GM23248 (cell line): ENCODE measurements at regions not wholly inside any gene's neighbourhood (a gene's known extent, or its start where the extent isn't known, plus 50 kb on each side); places are given as distances from the start of the nearest gene placed in this dataset.

Experiments
- DNase-seq: peaks from one replicate; pipeline ENCODE4 v3.0.0-alpha.2; 2015
- H2AFZ ChIP-seq: fragments of 200-600 bp; sonication (generic); 2 replicates; pipeline ENCODE4 v1.6.1; 2016; ENCODE audit warnings: antibody characterized with exemption
- H3F3A ChIP-seq: fragments of 200-600 bp; sonication (generic); 2 replicates; pipeline ENCODE4 v1.6.1; 2016; ENCODE audit warnings: mild to moderate bottlenecking, antibody characterized with exemption, mixed run types; ENCODE audit not compliant: insufficient read depth
- H3K27ac ChIP-seq: fragments of 200-600 bp; sonication (generic); 2 replicates; pipeline ENCODE4 v1.5.1; 2016; ENCODE audit warnings: mild to moderate bottlenecking
- H3K27me3 ChIP-seq: fragments of 200-600 bp; sonication (generic); replicated peaks from 2 replicates; pipeline ENCODE4 v1.6.1; 2016; ENCODE audit warnings: mild to moderate bottlenecking; ENCODE audit not compliant: insufficient read depth
- H3K36me3 ChIP-seq: fragments of 200-600 bp; sonication (generic); 2 replicates; pipeline ENCODE4 v1.6.1; 2016; ENCODE audit warnings: low read depth, mild to moderate bottlenecking
- H3K4me1 ChIP-seq: fragments of 200-600 bp; sonication (generic); 2 replicates; pipeline ENCODE4 v1.6.1; 2016; ENCODE audit warnings: mild to moderate bottlenecking; ENCODE audit not compliant: insufficient read depth
- H3K4me2 ChIP-seq: fragments of 200-600 bp; sonication (generic); one replicate; pipeline ENCODE4 v1.6.1; 2016; ENCODE audit warnings: mild to moderate bottlenecking; ENCODE audit not compliant: unreplicated experiment
- H3K4me3 ChIP-seq: fragments of 200-600 bp; sonication (generic); 2 replicates; pipeline ENCODE4 v1.5.1; 2016; ENCODE audit warnings: mild to moderate bottlenecking
- H3K79me2 ChIP-seq: fragments of 200-600 bp; sonication (generic); 2 replicates; pipeline ENCODE4 v1.6.1; 2016; ENCODE audit warnings: mild to moderate bottlenecking; ENCODE audit not compliant: insufficient read depth
- H3K9ac ChIP-seq: fragments of 200-600 bp; sonication (generic); 2 replicates; pipeline ENCODE4 v1.6.1; 2016; ENCODE audit warnings: mild to moderate bottlenecking
- H3K9me2 ChIP-seq: fragments of 200-600 bp; sonication (generic); 2 replicates; pipeline ENCODE4 v1.6.1; 2016; ENCODE audit warnings: mixed run types, mild to moderate bottlenecking, moderate library complexity; ENCODE audit not compliant: insufficient read depth
- H3K9me3 ChIP-seq: fragments of 200-600 bp; sonication (generic); one replicate; pipeline ENCODE4 v1.6.1; 2017; ENCODE audit warnings: low read depth
- H4K20me1 ChIP-seq: fragments of 200-600 bp; sonication (generic); 2 replicates; pipeline ENCODE4 v1.6.0; 2016; ENCODE audit not compliant: insufficient read depth
- EZH2 ChIP-seq: fragments of 200-600 bp; sonication (generic); IDR thresholded peaks from 2 replicates; pipeline ENCODE4 v1.6.1; 2018; ENCODE audit warnings: antibody characterized with exemption, mild to moderate bottlenecking; ENCODE audit not compliant: insufficient read depth, poor library complexity, severe bottlenecking
- EZH2phosphoT487 ChIP-seq: fragments of 200-600 bp; sonication (generic); IDR thresholded peaks from 2 replicates; pipeline ENCODE4 v1.6.1; 2018; ENCODE audit warnings: antibody characterized with exemption, moderate library complexity, mild to moderate bottlenecking, low read depth; ENCODE audit not compliant: insufficient read depth
- WGBS, 2 experiments: methylation state at CpG; one replicate each; pipeline ENCODE4 v1.1.6; 2015 to 2017; ENCODE audit warnings: low lambda C conversion rate in 2 of 2, low coverage in 1 of 2; ENCODE audit errors: missing lambda C conversion rate in 2 of 2; 5-methylcytosine and 5-hydroxymethylcytosine counted together
- in situ Hi-C: fragments of 300-500 bp; cut with MboI; formaldehyde crosslinking; loops from 2 replicates; pipeline ENCODE4 v1.15.0; 2020

GRCh38 chr2:146989741-146990140, 855.1 kb upstream of the ACVR2A start:
- H3K9me3 ChIP-seq: no peaks in the 10 kb centered on the region
- H3K9me2 ChIP-seq: no peaks in the 10 kb centered on the region
- H3F3A ChIP-seq: peaks cover 60% of the 10 kb centered on the region
- WGBS, 2 experiments: 10 to 35% methylated on average over 1 of the region's 1 CpG
- H3K27ac ChIP-seq: peak overlapping the region; percentile 49
- no peaks in the 10 kb centered on the region for H3K27me3 ChIP-seq
- no peaks in the 10 kb centered on the region for H4K20me1 ChIP-seq
- no peaks in the 10 kb centered on the region for H3K36me3 ChIP-seq
- in situ Hi-C loops: no loop called here
- H3K4me2 ChIP-seq: peak overlapping the region; percentile 46
- peak; percentile 40 for DNase-seq
- peak overlapping the region; percentile 16; the same call in 1 of the 2 replicates for H2AFZ ChIP-seq
- no peaks in the 10 kb centered on the region for H3K79me2 ChIP-seq
- H3K9ac ChIP-seq: no peak overlapping the region
- TF ChIP-seq EZH2 (no peak), EZH2phosphoT487 (no peak)
- peak overlapping the region; percentile 20; the same call in 1 of the 2 replicates for H3K4me3 ChIP-seq
- peaks cover 76% of the 10 kb centered on the region for H3K4me1 ChIP-seq

- Histone ChIP-seq H3K36me3 (no peaks in the 10 kb centered on the region), H3K9me2 (no peaks in the 10 kb centered on the region), H3F3A (peaks cover 75% of the 10 kb centered on the region), H3K4me2 (no peak overlapping the region), H3K4me1 (peaks cover 91% of the 10 kb centered on the region), H2AFZ (no peak overlapping the region), H4K20me1 (no peaks in the 10 kb centered on the region), H3K9ac (no peak overlapping the region), H3K27me3 (no peaks in the 10 kb centered on the region), H3K4me3 (no peak overlapping the region), H3K79me2 (no peaks in the 10 kb centered on the region), H3K27ac (no peak overlapping the region), H3K9me3 (no peaks in the 10 kb centered on the region)
- in situ Hi-C loops: no loop called here
- no peak for DNase-seq
- WGBS, 2 experiments: 98 to 100% methylated on average over 2 of the region's 2 CpGs
- TF ChIP-seq EZH2 (no peak), EZH2phosphoT487 (no peak)
Measured at GRCh38 chr2:146987996-146988395, 856.8 kb upstream of the ACVR2A start.

- Histone ChIP-seq H3K79me2 (no peaks in the 10 kb centered on the region), H2AFZ (no peak overlapping the region), H4K20me1 (no peaks in the 10 kb centered on the region), H3K36me3 (no peaks in the 10 kb centered on the region), H3F3A (peaks cover 82% of the 10 kb centered on the region), H3K4me3 (0 out of 2 replicates have a peak overlapping the region, but pooled peaks have one; percentile 5), H3K4me1 (peaks cover 84% of the 10 kb centered on the region), H3K27ac (peak overlapping the region; percentile 52), H3K9ac (peak overlapping the region; percentile 2; the same call in 1 of the 2 replicates), H3K9me2 (no peaks in the 10 kb centered on the region), H3K4me2 (peak overlapping the region; percentile 48), H3K9me3 (no peaks in the 10 kb centered on the region), H3K27me3 (no peaks in the 10 kb centered on the region)
- in situ Hi-C loops: no loop called here
- TF ChIP-seq EZH2phosphoT487 (no peak), EZH2 (no peak)
- DNase-seq: peak; percentile 68
- WGBS, 2 experiments: 2 to 4% methylated on average over 4 of the region's 4 CpGs
Measured at GRCh38 chr2:146986161-146986560, 858.7 kb upstream of the ACVR2A start.

- H3K4me3 ChIP-seq: 0 out of 2 replicates have a peak overlapping the region, but pooled peaks have one; percentile 5
- no peaks in the 10 kb centered on the region for H3K9me2 ChIP-seq
- H3K4me2 ChIP-seq: peak overlapping the region; percentile 48
- peak; percentile 45 for DNase-seq
- no peaks in the 10 kb centered on the region for H3K9me3 ChIP-seq
- H3F3A ChIP-seq: peaks cover 82% of the 10 kb centered on the region
- in situ Hi-C loops: no loop called here
- peak overlapping the region; percentile 2; the same call in 1 of the 2 replicates for H3K9ac ChIP-seq
- H3K79me2 ChIP-seq: no peaks in the 10 kb centered on the region
- no peak overlapping the region for H2AFZ ChIP-seq
- peaks cover 81% of the 10 kb centered on the region for H3K4me1 ChIP-seq
- H3K27ac ChIP-seq: peak overlapping the region; percentile 52
- no peaks in the 10 kb centered on the region for H4K20me1 ChIP-seq
- H3K36me3 ChIP-seq: no peaks in the 10 kb centered on the region
- TF ChIP-seq EZH2 (no peak), EZH2phosphoT487 (no peak)
- no peaks in the 10 kb centered on the region for H3K27me3 ChIP-seq
- 3 to 6% methylated on average over 2 of the region's 2 CpGs for WGBS, 2 experiments
Measured at GRCh38 chr2:146985753-146986152, 859.1 kb upstream of the ACVR2A start.

GRCh38 chr2:146984014-146984413, 860.8 kb upstream of the ACVR2A start:
- in situ Hi-C loops: no loop called here

More at GRCh38 chr2:146984014-146984413, 860.8 kb upstream of the ACVR2A start:
- Histone ChIP-seq H3K79me2 (no peaks in the 10 kb centered on the region), H3K36me3 (no peaks in the 10 kb centered on the region), H2AFZ (no peak overlapping the region), H3K9ac (no peak overlapping the region), H3K9me2 (no peaks in the 10 kb centered on the region), H4K20me1 (no peaks in the 10 kb centered on the region), H3K9me3 (no peaks in the 10 kb centered on the region), H3K27me3 (no peaks in the 10 kb centered on the region), H3F3A (peaks cover 73% of the 10 kb centered on the region), H3K4me3 (no peak overlapping the region), H3K27ac (no peak overlapping the region), H3K4me1 (peaks cover 72% of the 10 kb centered on the region), H3K4me2 (peak overlapping the region; percentile 8)
- TF ChIP-seq EZH2phosphoT487 (no peak), EZH2 (no peak)
- WGBS, 2 experiments: 90 to 93% methylated on average over 4 of the region's 4 CpGs
- no peak for DNase-seq
